NT2/D1 (cell line): ENCODE measurements at regions not wholly inside any gene's neighbourhood (a gene's known extent, or its start where the extent isn't known, plus 50 kb on each side); places are given as distances from the start of the nearest gene placed in this dataset.

Experiments
- SUZ12 ChIP-seq: IDR thresholded peaks from 2 replicates; pipeline ENCODE4 v1.6.1; 2011; ENCODE audit not compliant: insufficient read length, insufficient read depth; ENCODE audit errors: extremely low read depth
- YY1 ChIP-seq: IDR thresholded peaks from 2 replicates; pipeline ENCODE4 v1.6.1; 2011; ENCODE audit not compliant: insufficient read length, insufficient read depth
- ZNF274 ChIP-seq: IDR thresholded peaks from 2 replicates; pipeline ENCODE4 v1.6.1; 2011; ENCODE audit warnings: mild to moderate bottlenecking, low read depth, low read length

- TF ChIP-seq ZNF274 (no peak), SUZ12 (no peak), YY1 (no peak)
Measured at GRCh38 chr14:104471114-104471513, 108.5 kb upstream of the C14orf180 start.
